Neural cell (in vitro differentiated cells): ENCODE measurements at regions not wholly inside any gene's neighbourhood (a gene's known extent, or its start where the extent isn't known, plus 50 kb on each side); places are given as distances from the start of the nearest gene placed in this dataset.

Experiments
- H2AFZ ChIP-seq: fragments of 200-600, 300-800 bp; sonication (generic), shearing (Covaris generic); 2 replicates; pipeline ENCODE4 v1.6.0; 2014; ENCODE audit warnings: low read depth, mild to moderate bottlenecking, antibody characterized with exemption, low read length, moderate library complexity
- H3F3A ChIP-seq: fragments of 200-600 bp; shearing (Covaris generic); 2 replicates; pipeline ENCODE4 v1.6.1; 2016; ENCODE audit warnings: mild to moderate bottlenecking, moderate library complexity, mixed read lengths, antibody characterized with exemption, low read length; ENCODE audit not compliant: insufficient read depth, poor library complexity, severe bottlenecking
- H3K27ac ChIP-seq: fragments of 200-600, 300-800 bp; sonication (generic), shearing (Covaris generic); 2 replicates; pipeline ENCODE4 v1.5.1; 2014; ENCODE audit warnings: mild to moderate bottlenecking, low read length, moderate library complexity
- H3K27me3 ChIP-seq: fragments of 300-800, 200-600 bp; sonication (generic), shearing (Covaris generic); 2 replicates; pipeline ENCODE4 v1.6.0; 2014; ENCODE audit warnings: mild to moderate bottlenecking, low read depth, low read length, moderate library complexity; ENCODE audit not compliant: insufficient read depth
- H3K36me3 ChIP-seq: fragments of 300-800, 200-600 bp; sonication (generic), shearing (Covaris generic); 2 replicates; pipeline ENCODE4 v1.5.1; 2014; ENCODE audit warnings: mild to moderate bottlenecking, antibody characterized with exemption, low read length, moderate library complexity; ENCODE audit not compliant: insufficient read depth
- H3K4me2 ChIP-seq: fragments of 300-800, 200-600 bp; sonication (generic), shearing (Covaris generic); 2 replicates; pipeline ENCODE4 v1.6.0; 2014; ENCODE audit warnings: mild to moderate bottlenecking, low read length
- H3K4me3 ChIP-seq: fragments of 300-800, 200-600 bp; sonication (generic), shearing (Covaris generic); 2 replicates; pipeline ENCODE4 v1.5.1; 2014; ENCODE audit warnings: mild to moderate bottlenecking, low read length, moderate library complexity
- H3K79me2 ChIP-seq: fragments of 200-600 bp; shearing (Covaris generic); replicated peaks from 2 replicates; pipeline ENCODE4 v1.6.0; 2014; ENCODE audit warnings: mild to moderate bottlenecking, low read length, moderate library complexity; ENCODE audit not compliant: insufficient read depth
- H3K9ac ChIP-seq: fragments of 300-800, 200-600 bp; sonication (generic), shearing (Covaris generic); 2 replicates; pipeline ENCODE4 v1.6.1; 2016; ENCODE audit warnings: mild to moderate bottlenecking, low read length, mixed read lengths
- H3K9me2 ChIP-seq: fragments of 200-600 bp; shearing (Covaris generic); 2 replicates; pipeline ENCODE4 v1.6.1; 2016; ENCODE audit warnings: mild to moderate bottlenecking, low read length, mixed read lengths; ENCODE audit not compliant: insufficient read depth
- H3K9me3 ChIP-seq: fragments of 200-600, 300-800 bp; sonication (generic), shearing (Covaris generic); 2 replicates; pipeline ENCODE4 v1.6.1; 2016; ENCODE audit warnings: mild to moderate bottlenecking, mixed run types, low read length, moderate library complexity, mixed read lengths
- H4K20me1 ChIP-seq: fragments of 200-600 bp; shearing (Covaris generic); 2 replicates; pipeline ENCODE4 v1.6.1; 2016; ENCODE audit warnings: mild to moderate bottlenecking, mixed run types; ENCODE audit not compliant: insufficient read depth
- EP300 ChIP-seq: fragments of 450-650 bp; conservative IDR thresholded peaks from 2 replicates; pipeline ENCODE4 v1.6.1; 2014; ENCODE audit warnings: antibody characterized with exemption, mild to moderate bottlenecking, moderate library complexity; ENCODE audit not compliant: poor library complexity, severe bottlenecking
- EZH2 ChIP-seq: fragments of 200-600, 300-800 bp; shearing (Covaris generic), sonication (generic); IDR thresholded peaks from 2 replicates; pipeline ENCODE4 v1.6.1; 2014; ENCODE audit warnings: antibody characterized with exemption, low read length, borderline replicate concordance, mild to moderate bottlenecking; ENCODE audit not compliant: insufficient read depth, poor library complexity, severe bottlenecking
- MXI1 ChIP-seq: fragments of 450-650 bp; conservative IDR thresholded peaks from 2 replicates; pipeline ENCODE4 v1.6.1; 2014; ENCODE audit warnings: antibody characterized with exemption, mild to moderate bottlenecking; ENCODE audit not compliant: poor library complexity, severe bottlenecking
- POLR2AphosphoS5 ChIP-seq: IDR thresholded peaks from 2 replicates; pipeline ENCODE4 v1.6.1; 2012
- RAD21 ChIP-seq: fragments of 450-650 bp; conservative IDR thresholded peaks from 2 replicates; pipeline ENCODE4 v1.6.1; 2014; ENCODE audit warnings: antibody characterized with exemption, mild to moderate bottlenecking, moderate library complexity
- REST ChIP-seq: IDR thresholded peaks from 2 replicates; pipeline ENCODE4 v1.6.1; 2012; ENCODE audit warnings: borderline replicate concordance
- SMC3 ChIP-seq: fragments of 450-650 bp; conservative IDR thresholded peaks from 2 replicates; pipeline ENCODE4 v1.6.1; 2014; ENCODE audit warnings: antibody characterized with exemption, mild to moderate bottlenecking, moderate library complexity; ENCODE audit not compliant: poor library complexity
- TAF1 ChIP-seq: IDR thresholded peaks from 2 replicates; pipeline ENCODE4 v1.6.1; 2012; ENCODE audit warnings: low read depth
- TF ChIP-seq, protein P1 (sequence below): fragments of 450-650 bp; IDR thresholded peaks from 2 replicates; pipeline ENCODE4 v1.5.1; 2014; ENCODE audit warnings: antibody characterized with exemption, mild to moderate bottlenecking, moderate library complexity; ENCODE audit not compliant: poor library complexity, severe bottlenecking

GRCh38 chr17:77480509-77481215 is 339.9 kb downstream of the SEC14L1 start:
- Histone ChIP-seq H3K4me3 (no peak overlapping the region), H2AFZ (no peak overlapping the region), H4K20me1 (no peaks in the 10 kb centered on the region), H3K27ac (no peak overlapping the region), H3F3A (no peaks in the 10 kb centered on the region), H3K4me2 (no peak overlapping the region), H3K9me3 (no peaks in the 10 kb centered on the region), H3K9me2 (no peaks in the 10 kb centered on the region), H3K9ac (no peak overlapping the region), H3K79me2 (peaks cover 15% of the 10 kb centered on the region), H3K36me3 (no peaks in the 10 kb centered on the region), H3K27me3 (no peaks in the 10 kb centered on the region)
- no peak for TF ChIP-seq POLR2AphosphoS5
- no peak for TF ChIP-seq MXI1
- TF ChIP-seq, protein P1, sequence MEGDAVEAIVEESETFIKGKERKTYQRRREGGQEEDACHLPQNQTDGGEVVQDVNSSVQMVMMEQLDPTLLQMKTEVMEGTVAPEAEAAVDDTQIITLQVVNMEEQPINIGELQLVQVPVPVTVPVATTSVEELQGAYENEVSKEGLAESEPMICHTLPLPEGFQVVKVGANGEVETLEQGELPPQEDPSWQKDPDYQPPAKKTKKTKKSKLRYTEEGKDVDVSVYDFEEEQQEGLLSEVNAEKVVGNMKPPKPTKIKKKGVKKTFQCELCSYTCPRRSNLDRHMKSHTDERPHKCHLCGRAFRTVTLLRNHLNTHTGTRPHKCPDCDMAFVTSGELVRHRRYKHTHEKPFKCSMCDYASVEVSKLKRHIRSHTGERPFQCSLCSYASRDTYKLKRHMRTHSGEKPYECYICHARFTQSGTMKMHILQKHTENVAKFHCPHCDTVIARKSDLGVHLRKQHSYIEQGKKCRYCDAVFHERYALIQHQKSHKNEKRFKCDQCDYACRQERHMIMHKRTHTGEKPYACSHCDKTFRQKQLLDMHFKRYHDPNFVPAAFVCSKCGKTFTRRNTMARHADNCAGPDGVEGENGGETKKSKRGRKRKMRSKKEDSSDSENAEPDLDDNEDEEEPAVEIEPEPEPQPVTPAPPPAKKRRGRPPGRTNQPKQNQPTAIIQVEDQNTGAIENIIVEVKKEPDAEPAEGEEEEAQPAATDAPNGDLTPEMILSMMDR: no peak
- no peak for TF ChIP-seq EP300
- no peak for TF ChIP-seq RAD21
- TF ChIP-seq SMC3: no peak
- no peak for TF ChIP-seq EZH2
- TF ChIP-seq REST: no peak
- no peak for TF ChIP-seq TAF1

DNA sequence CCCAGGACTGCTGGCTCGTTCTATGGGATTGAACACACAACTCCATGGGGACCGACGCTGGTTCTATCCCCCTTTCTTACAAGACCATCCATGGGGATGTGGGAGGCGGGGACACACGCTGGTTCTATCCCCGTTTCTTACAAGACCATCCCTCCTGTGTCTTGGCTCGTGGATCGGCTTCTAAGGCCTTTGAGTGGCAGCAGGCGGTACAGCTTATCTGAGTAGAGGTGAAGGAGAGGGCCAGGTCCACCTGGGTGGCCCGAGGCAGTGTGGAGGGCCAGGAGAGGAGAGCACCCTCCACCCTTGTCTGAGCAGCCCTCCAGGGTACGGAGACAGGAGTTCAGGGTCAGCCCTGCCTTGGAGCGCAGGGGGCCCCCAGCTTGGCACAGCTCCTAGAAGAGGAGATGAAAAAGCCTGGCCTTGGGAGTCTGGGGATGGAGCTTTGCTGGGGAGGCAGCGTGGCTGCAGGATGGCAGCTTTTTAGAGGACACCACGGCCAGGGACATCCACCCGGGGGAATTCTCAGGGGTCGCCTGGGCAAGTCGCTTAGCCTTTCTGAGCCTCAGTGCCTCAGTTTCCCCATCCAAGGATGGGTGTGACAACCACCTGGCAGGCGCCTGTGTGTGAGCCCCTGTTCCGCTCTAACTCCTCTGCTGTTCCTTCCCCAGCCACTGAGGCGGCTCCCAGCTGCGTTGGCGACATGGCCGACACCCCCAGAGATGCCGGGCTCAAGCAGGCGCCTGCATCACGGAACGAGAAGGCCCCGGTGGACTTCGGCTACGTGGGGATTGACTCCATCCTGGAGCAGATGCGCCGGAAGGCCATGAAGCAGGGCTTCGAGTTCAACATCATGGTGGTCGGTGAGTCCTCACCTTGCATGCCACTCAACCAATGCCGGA is 341.0 kb downstream of the SEC14L1 start:
- Histone ChIP-seq H3K9ac (no peak overlapping the region), H3K9me3 (no peaks in the 10 kb centered on the region), H3K79me2 (peaks cover 15% of the 10 kb centered on the region), H3K4me3 (no peak overlapping the region), H3K36me3 (no peaks in the 10 kb centered on the region), H3K27me3 (no peaks in the 10 kb centered on the region), H3K27ac (no peak overlapping the region), H3K4me2 (no peak overlapping the region), H3F3A (no peaks in the 10 kb centered on the region), H3K9me2 (no peaks in the 10 kb centered on the region), H2AFZ (no peak overlapping the region), H4K20me1 (no peaks in the 10 kb centered on the region)
- TF ChIP-seq EZH2 (no peak), MXI1 (no peak), SMC3 (no peak)
- TF ChIP-seq, protein P1: no peak
